Keratinocyte (primary cell): ENCODE measurements at regions not wholly inside any gene's neighbourhood (a gene's known extent, or its start where the extent isn't known, plus 50 kb on each side); places are given as distances from the start of the nearest gene placed in this dataset.

Experiments used
- EZH2 ChIP-seq: IDR thresholded peaks from one replicate; pipeline ENCODE4 v1.6.1; 2012; ENCODE audit warnings: inconsistent platforms, mild to moderate bottlenecking, low read length, moderate library complexity
- TF ChIP-seq, protein P1 (sequence below), 3 experiments: IDR thresholded peaks in 1 of 3; conservative IDR thresholded peaks in 1 of 3; optimal IDR thresholded peaks in 1 of 3; 2 replicates in 2 of 3; 3 replicates in 1 of 3; pipeline versions ENCODE3 to v1.5.1; 2011; ENCODE audit warnings: low read length in 3 of 3, mild to moderate bottlenecking in 3 of 3, moderate library complexity in 2 of 3, control low read depth in 1 of 3, inconsistent platforms in 1 of 3; ENCODE audit not compliant: insufficient read depth in 2 of 3; ENCODE audit errors: extremely low read depth in 1 of 3

DNA sequence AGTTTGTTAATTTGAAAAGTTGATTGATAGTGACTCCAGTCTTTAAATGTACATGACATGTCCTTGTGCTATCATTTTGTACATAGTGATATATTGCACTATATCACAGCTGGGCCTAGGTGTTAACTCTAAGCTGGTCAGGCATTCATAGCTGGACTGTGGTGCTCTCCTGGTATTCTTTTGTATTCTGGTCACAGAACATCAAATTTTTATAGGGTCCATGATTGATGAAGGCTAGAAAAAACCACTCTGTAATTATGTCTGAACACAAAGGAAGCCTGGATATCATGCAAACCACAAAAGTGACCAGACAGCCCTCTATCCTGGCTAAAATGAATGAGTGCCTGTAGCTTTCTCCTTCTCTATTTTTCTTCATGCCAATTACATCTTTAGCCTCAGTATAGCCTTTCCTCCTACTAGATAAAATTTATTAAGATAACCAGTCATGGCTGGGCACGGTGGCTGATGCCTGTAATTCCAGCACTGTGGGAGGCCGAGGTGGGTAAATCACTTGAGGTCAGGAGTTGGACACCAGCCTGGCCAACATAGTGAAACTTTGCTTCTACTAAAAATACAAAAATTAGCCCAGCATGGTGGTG lies 134.9 kb upstream of the B3GALT2 start:
- TF ChIP-seq, protein P1, sequence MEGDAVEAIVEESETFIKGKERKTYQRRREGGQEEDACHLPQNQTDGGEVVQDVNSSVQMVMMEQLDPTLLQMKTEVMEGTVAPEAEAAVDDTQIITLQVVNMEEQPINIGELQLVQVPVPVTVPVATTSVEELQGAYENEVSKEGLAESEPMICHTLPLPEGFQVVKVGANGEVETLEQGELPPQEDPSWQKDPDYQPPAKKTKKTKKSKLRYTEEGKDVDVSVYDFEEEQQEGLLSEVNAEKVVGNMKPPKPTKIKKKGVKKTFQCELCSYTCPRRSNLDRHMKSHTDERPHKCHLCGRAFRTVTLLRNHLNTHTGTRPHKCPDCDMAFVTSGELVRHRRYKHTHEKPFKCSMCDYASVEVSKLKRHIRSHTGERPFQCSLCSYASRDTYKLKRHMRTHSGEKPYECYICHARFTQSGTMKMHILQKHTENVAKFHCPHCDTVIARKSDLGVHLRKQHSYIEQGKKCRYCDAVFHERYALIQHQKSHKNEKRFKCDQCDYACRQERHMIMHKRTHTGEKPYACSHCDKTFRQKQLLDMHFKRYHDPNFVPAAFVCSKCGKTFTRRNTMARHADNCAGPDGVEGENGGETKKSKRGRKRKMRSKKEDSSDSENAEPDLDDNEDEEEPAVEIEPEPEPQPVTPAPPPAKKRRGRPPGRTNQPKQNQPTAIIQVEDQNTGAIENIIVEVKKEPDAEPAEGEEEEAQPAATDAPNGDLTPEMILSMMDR (optimal IDR thresholded peaks at IDR 0.05 in 1 of 3, IDR thresholded peaks at IDR 0.05 in 1 of 3, conservative IDR thresholded peaks at IDR 0.05 in 1 of 3; ENCODE audit: extremely low read depth in 1 of 3, insufficient read depth in 2 of 3, low read length in 3 of 3): no peak
- no peak for TF ChIP-seq EZH2
